ENCODE measurements at regions not wholly inside any gene's neighbourhood (a gene's known extent, or its start where the extent isn't known, plus 50 kb on each side); places are given as distances from the start of the nearest gene placed in this dataset.

- no peak for FAIRE-seq
Measured at GRCh38 chr6:99138445-99138844, 190.7 kb upstream of the FBXL4 start.

- FAIRE-seq, result no peak
Measured at GRCh38 chr6:99137314-99137713, 189.6 kb upstream of the FBXL4 start.

GRCh38 chr6:99136488-99136887 is 188.7 kb upstream of the FBXL4 start:
- FAIRE-seq, result no peak

- FAIRE-seq, result no peak
Measured at GRCh38 chr6:99132026-99132635, 184.4 kb upstream of the FBXL4 start.

GRCh38 chr6:99130897-99131873 is 183.4 kb upstream of the FBXL4 start:
- no peak for FAIRE-seq

- no peak for FAIRE-seq
Measured at GRCh38 chr6:99129835-99130234, 182.1 kb upstream of the FBXL4 start.

GRCh38 chr6:99121748-99122147 is 174.0 kb upstream of the FBXL4 start:
- FAIRE-seq, result no peak

- FAIRE-seq, result no peak
Measured at GRCh38 chr6:99120641-99121040, 172.9 kb upstream of the FBXL4 start.

- FAIRE-seq, result peak; percentile 51
Measured at GRCh38 chr6:99119109-99120031, 171.6 kb upstream of the FBXL4 start.

- FAIRE-seq, result no peak
Measured at GRCh38 chr6:99114769-99115406, 167.1 kb upstream of the FBXL4 start.

GRCh38 chr6:99111590-99111989 is 163.8 kb upstream of the FBXL4 start:
- no peak for FAIRE-seq

- FAIRE-seq, result no peak
Measured at GRCh38 chr6:99110029-99110428, 162.3 kb upstream of the FBXL4 start.

GRCh38 chr6:99104218-99104617 is 156.5 kb upstream of the FBXL4 start:
- FAIRE-seq, result no peak

GRCh38 chr6:99099243-99099642 is 151.5 kb upstream of the FBXL4 start:
- FAIRE-seq, result no peak

GRCh38 chr6:99096170-99096569 is 148.4 kb upstream of the FBXL4 start:
- FAIRE-seq, result no peak

GRCh38 chr6:99093456-99094190 is 145.9 kb upstream of the FBXL4 start:
- FAIRE-seq, result no peak

GRCh38 chr6:99092461-99092860 is 144.7 kb upstream of the FBXL4 start:
- FAIRE-seq, result no peak

- FAIRE-seq, result no peak
Measured at GRCh38 chr6:99091985-99092384, 144.2 kb upstream of the FBXL4 start.

GRCh38 chr6:99080191-99080590 is 132.4 kb upstream of the FBXL4 start:
- no peak for FAIRE-seq

GRCh38 chr6:99079058-99079457 is 131.3 kb upstream of the FBXL4 start:
- FAIRE-seq, result no peak

GRCh38 chr6:99073223-99073622 is 125.5 kb upstream of the FBXL4 start:
- no peak for FAIRE-seq

GRCh38 chr6:99066044-99066443 is 118.3 kb upstream of the FBXL4 start:
- no peak for FAIRE-seq
